PFSK-1 (cell line): ENCODE measurements at regions not wholly inside any gene's neighbourhood (a gene's known extent, or its start where the extent isn't known, plus 50 kb on each side); places are given as distances from the start of the nearest gene placed in this dataset.

Source experiments
- FOXP2 ChIP-seq: optimal IDR thresholded peaks from 2 replicates; pipeline ENCODE3; 2011; ENCODE audit warnings: borderline replicate concordance, control low read depth, inconsistent platforms; ENCODE audit not compliant: insufficient read depth; ENCODE audit errors: extremely low read length, extremely low read depth
- POLR2AphosphoS5 ChIP-seq: IDR thresholded peaks from 2 replicates; pipeline ENCODE4 v1.6.1; 2012; ENCODE audit warnings: low read depth, mild to moderate bottlenecking, control low read depth, low read length, moderate library complexity
- SIN3A ChIP-seq: IDR thresholded peaks from 2 replicates; pipeline ENCODE4 v1.6.1; 2012; ENCODE audit warnings: mild to moderate bottlenecking, low read length, moderate library complexity, borderline replicate concordance; ENCODE audit not compliant: insufficient read depth
- TAF1 ChIP-seq: IDR thresholded peaks from 2 replicates; pipeline ENCODE4 v1.6.1; 2012; ENCODE audit warnings: low read length, control low read depth, borderline replicate concordance; ENCODE audit not compliant: insufficient read depth
- TF ChIP-seq, protein P1 (sequence below), 2 experiments: IDR thresholded peaks; 2 replicates each; pipeline versions ENCODE4 v1.6.1 to v1.8.0; 2011 to 2012; ENCODE audit warnings: low read depth in 2 of 2, low read length in 2 of 2, control low read depth in 1 of 2, inconsistent platforms in 1 of 2, mild to moderate bottlenecking in 1 of 2, moderate library complexity in 1 of 2; ENCODE audit not compliant: insufficient read depth in 1 of 2

GRCh38 chr5:6084836-6085235 lies 293.5 kb downstream of the MED10 start:
- no peak for TF ChIP-seq TAF1
- TF ChIP-seq SIN3A, result no peak
- no peak for TF ChIP-seq POLR2AphosphoS5
- no peak for TF ChIP-seq FOXP2
- TF ChIP-seq, protein P1, sequence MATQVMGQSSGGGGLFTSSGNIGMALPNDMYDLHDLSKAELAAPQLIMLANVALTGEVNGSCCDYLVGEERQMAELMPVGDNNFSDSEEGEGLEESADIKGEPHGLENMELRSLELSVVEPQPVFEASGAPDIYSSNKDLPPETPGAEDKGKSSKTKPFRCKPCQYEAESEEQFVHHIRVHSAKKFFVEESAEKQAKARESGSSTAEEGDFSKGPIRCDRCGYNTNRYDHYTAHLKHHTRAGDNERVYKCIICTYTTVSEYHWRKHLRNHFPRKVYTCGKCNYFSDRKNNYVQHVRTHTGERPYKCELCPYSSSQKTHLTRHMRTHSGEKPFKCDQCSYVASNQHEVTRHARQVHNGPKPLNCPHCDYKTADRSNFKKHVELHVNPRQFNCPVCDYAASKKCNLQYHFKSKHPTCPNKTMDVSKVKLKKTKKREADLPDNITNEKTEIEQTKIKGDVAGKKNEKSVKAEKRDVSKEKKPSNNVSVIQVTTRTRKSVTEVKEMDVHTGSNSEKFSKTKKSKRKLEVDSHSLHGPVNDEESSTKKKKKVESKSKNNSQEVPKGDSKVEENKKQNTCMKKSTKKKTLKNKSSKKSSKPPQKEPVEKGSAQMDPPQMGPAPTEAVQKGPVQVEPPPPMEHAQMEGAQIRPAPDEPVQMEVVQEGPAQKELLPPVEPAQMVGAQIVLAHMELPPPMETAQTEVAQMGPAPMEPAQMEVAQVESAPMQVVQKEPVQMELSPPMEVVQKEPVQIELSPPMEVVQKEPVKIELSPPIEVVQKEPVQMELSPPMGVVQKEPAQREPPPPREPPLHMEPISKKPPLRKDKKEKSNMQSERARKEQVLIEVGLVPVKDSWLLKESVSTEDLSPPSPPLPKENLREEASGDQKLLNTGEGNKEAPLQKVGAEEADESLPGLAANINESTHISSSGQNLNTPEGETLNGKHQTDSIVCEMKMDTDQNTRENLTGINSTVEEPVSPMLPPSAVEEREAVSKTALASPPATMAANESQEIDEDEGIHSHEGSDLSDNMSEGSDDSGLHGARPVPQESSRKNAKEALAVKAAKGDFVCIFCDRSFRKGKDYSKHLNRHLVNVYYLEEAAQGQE (IDR thresholded peaks at IDR 0.05; ENCODE audit: insufficient read depth in 1 of 2, low read depth in 2 of 2, low read length in 2 of 2), result no peak

DNA sequence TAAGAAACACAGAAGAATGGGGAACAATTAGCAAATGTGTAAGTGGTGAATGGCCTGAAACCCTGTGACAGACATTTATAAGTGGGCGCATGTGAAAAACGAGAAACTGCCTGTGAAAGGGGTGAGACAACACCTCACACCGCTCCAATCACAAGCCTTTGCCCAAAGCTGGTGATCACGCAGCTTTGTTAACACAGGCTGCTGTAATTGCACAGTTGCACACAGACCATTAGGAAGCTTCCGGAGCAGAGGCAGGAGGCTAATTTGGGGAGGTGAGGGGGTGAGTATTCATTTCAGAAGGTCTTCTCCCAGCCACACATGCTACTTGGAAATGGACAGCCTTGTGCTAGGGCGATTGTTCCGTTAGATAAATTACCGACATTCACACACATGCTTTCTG lies 294.0 kb downstream of the MED10 start:
- TF ChIP-seq, protein P1 (IDR thresholded peaks at IDR 0.05; ENCODE audit: insufficient read depth in 1 of 2, low read depth in 2 of 2, low read length in 2 of 2), result no peak
- TF ChIP-seq TAF1 (no peak), SIN3A (no peak), FOXP2 (no peak), POLR2AphosphoS5 (no peak)

- TF ChIP-seq, protein P1 (IDR thresholded peaks at IDR 0.05; ENCODE audit: insufficient read depth in 1 of 2, low read depth in 2 of 2, low read length in 2 of 2), result no peak
- TF ChIP-seq FOXP2 (no peak), SIN3A (no peak), POLR2AphosphoS5 (no peak), TAF1 (no peak)
These were observed 294.9 kb downstream of the MED10 start for GRCh38 chr5:6083311-6083978.

GRCh38 chr5:6082685-6083084 lies 295.7 kb downstream of the MED10 start:
- TF ChIP-seq FOXP2 (no peak), POLR2AphosphoS5 (no peak), TAF1 (no peak), SIN3A (no peak)
- TF ChIP-seq, protein P1 (IDR thresholded peaks at IDR 0.05; ENCODE audit: insufficient read depth in 1 of 2, low read depth in 2 of 2, low read length in 2 of 2), result no peak

DNA sequence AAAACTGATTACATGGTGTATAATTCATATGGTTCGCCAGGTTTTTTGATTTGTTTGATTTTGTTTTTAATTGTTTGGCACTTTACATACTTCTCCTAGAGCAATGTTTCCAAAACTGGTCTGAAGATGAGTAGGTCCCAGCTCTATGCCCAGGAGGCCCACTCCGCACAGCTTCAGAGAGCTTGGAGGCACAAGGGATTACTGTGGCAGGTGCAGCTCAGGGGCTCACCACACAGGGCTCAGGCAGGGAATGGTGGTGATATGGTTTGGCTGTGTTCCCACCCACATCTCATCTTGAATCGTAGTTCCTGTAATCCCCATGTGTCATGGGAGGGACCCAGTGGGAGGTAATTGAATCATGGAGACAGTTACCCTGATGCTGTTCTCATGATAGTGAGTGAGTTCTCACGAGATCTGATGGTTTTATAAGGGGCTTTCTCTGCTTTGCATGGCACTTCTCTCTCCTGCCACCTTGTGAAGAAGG lies 296.6 kb downstream of the MED10 start:
- TF ChIP-seq, protein P1 (IDR thresholded peaks at IDR 0.05; ENCODE audit: insufficient read depth in 1 of 2, low read depth in 2 of 2, low read length in 2 of 2), result no peak
- TF ChIP-seq POLR2AphosphoS5, result no peak
- TF ChIP-seq FOXP2, result no peak
